ENCODE measurements at regions not wholly inside any gene's neighbourhood (a gene's known extent, or its start where the extent isn't known, plus 50 kb on each side); places are given as distances from the start of the nearest gene placed in this dataset.

GRCh38 chr12:91353266-91353665, 170.6 kb upstream of the DCN start:
- no peak for DNase-seq (ENCODE audit: low read depth)

- DNase-seq (ENCODE audit: low read depth) = no peak
These were observed 166.9 kb upstream of the DCN start for GRCh38 chr12:91349476-91349875.

- no peak for DNase-seq (ENCODE audit: low read depth)
These were observed 165.0 kb upstream of the DCN start for GRCh38 chr12:91347481-91348214.

GRCh38 chr12:91346827-91347226, 164.2 kb upstream of the DCN start:
- DNase-seq (ENCODE audit: low read depth) = no peak

GRCh38 chr12:91344408-91344807, 161.8 kb upstream of the DCN start:
- DNase-seq (ENCODE audit: low read depth) = no peak

- DNase-seq (ENCODE audit: low read depth) = no peak
These were observed 160.4 kb upstream of the DCN start for GRCh38 chr12:91343010-91343409.

- no peak for DNase-seq (ENCODE audit: low read depth)
These were observed 156.5 kb upstream of the DCN start for GRCh38 chr12:91339106-91339505.

GRCh38 chr12:91335699-91336098, 153.1 kb upstream of the DCN start:
- no peak for DNase-seq (ENCODE audit: low read depth)

GRCh38 chr12:91333966-91334365, 151.3 kb upstream of the DCN start:
- DNase-seq (ENCODE audit: low read depth) = no peak

- DNase-seq (ENCODE audit: low read depth) = no peak
These were observed 149.7 kb upstream of the DCN start for GRCh38 chr12:91332302-91332701.

- no peak for DNase-seq (ENCODE audit: low read depth)
These were observed 148.8 kb upstream of the DCN start for GRCh38 chr12:91331371-91331770.

GRCh38 chr12:91328451-91328850, 145.8 kb upstream of the DCN start:
- DNase-seq (ENCODE audit: low read depth) = no peak

GRCh38 chr12:91327889-91328288, 145.3 kb upstream of the DCN start:
- DNase-seq (ENCODE audit: low read depth) = peak; percentile 7

- no peak for DNase-seq (ENCODE audit: low read depth)
These were observed 144.5 kb upstream of the DCN start for GRCh38 chr12:91327131-91327530.

- DNase-seq (ENCODE audit: low read depth) = peak; percentile 55
These were observed 143.7 kb upstream of the DCN start for GRCh38 chr12:91326058-91327027.

- DNase-seq (ENCODE audit: low read depth) = no peak
These were observed 138.4 kb upstream of the DCN start for GRCh38 chr12:91320999-91321398.

GRCh38 chr12:91319071-91319760, 136.6 kb upstream of the DCN start:
- DNase-seq (ENCODE audit: low read depth) = no peak

GRCh38 chr12:91317306-91317705, 134.7 kb upstream of the DCN start:
- DNase-seq (ENCODE audit: low read depth) = no peak

- peak; percentile 14 for DNase-seq (ENCODE audit: low read depth)
These were observed 134.3 kb upstream of the DCN start for GRCh38 chr12:91316907-91317269.

GRCh38 chr12:91316161-91316906, 133.7 kb upstream of the DCN start:
- DNase-seq (ENCODE audit: low read depth) = no peak

- no peak for DNase-seq (ENCODE audit: low read depth)
These were observed 128.5 kb upstream of the DCN start for GRCh38 chr12:91311081-91311480.

GRCh38 chr12:91309450-91309849, 126.8 kb upstream of the DCN start:
- DNase-seq (ENCODE audit: low read depth) = no peak
